Activated CD4-positive, alpha-beta T cell treated with anti-CD3 and anti-CD28 coated beads, Interleukin-2, amount 50 U/mL, for 24 hours (primary cell): ENCODE measurements at regions not wholly inside any gene's neighbourhood (a gene's known extent, or its start where the extent isn't known, plus 50 kb on each side); places are given as distances from the start of the nearest gene placed in this dataset.

Experiments
- DNase-seq, 2 donors: peaks; one replicate each; pipeline ENCODE4 v3.0.0-alpha.2; 2020; ENCODE audit warnings: low read depth in 1 of 2, low spot score in 1 of 2

GRCh38 chr12:77152623-77153193 is 87.3 kb upstream of the E2F7 start:
- no peak for DNase-seq

- DNase-seq: no peak
Measured at GRCh38 chr12:77151030-77151429, 85.7 kb upstream of the E2F7 start.

GRCh38 chr12:77133566-77133965 is 68.2 kb upstream of the E2F7 start:
- DNase-seq: no peak

DNA sequence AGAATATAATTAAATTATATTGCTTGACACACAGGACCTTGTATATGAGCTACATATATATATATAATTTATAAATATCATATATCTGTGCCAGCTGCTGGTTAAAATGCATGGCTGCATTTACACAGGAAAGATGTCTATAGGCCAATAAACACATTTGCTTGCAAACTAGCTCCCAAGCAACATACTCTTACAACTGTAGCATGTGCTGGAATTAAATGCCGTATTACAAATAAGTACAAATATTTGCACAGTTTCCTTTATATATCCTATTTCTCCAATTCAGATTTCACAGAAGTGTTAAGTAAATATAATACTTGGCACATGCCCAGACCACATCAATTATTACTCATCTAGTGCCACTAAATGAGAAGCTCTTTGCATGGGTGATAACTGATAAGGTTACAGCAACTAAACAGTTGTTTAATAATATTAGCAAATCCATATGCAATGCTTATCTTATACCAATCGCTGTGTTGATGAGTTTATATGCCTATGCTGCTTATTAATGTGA is 66.7 kb upstream of the E2F7 start:
- DNase-seq: no peak

- DNase-seq: no peak
Measured at GRCh38 chr12:77130193-77130592, 64.8 kb upstream of the E2F7 start.

- no peak for DNase-seq
Measured at GRCh38 chr12:77124767-77125166, 59.4 kb upstream of the E2F7 start.

GRCh38 chr12:77122661-77123060 is 57.3 kb upstream of the E2F7 start:
- no peak for DNase-seq

DNA sequence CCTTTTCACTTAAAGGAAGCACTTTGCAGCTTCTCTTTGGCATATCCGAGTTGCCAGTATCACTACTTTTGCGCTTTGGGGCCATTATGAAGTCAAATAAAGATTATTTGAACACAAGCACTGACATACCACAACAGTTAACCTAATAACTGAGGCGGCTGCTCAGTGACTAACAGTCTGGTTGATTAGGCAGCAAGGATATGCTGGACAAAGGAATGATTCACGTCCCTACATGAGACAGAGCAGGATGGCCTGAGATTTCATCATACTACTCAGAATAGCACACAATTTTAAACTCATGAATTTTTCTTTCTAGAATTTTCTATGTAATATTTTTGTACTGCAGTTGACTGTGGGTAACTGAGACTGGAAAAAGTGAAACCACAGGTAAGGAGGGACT is 56.9 kb upstream of the E2F7 start:
- no peak for DNase-seq

DNA sequence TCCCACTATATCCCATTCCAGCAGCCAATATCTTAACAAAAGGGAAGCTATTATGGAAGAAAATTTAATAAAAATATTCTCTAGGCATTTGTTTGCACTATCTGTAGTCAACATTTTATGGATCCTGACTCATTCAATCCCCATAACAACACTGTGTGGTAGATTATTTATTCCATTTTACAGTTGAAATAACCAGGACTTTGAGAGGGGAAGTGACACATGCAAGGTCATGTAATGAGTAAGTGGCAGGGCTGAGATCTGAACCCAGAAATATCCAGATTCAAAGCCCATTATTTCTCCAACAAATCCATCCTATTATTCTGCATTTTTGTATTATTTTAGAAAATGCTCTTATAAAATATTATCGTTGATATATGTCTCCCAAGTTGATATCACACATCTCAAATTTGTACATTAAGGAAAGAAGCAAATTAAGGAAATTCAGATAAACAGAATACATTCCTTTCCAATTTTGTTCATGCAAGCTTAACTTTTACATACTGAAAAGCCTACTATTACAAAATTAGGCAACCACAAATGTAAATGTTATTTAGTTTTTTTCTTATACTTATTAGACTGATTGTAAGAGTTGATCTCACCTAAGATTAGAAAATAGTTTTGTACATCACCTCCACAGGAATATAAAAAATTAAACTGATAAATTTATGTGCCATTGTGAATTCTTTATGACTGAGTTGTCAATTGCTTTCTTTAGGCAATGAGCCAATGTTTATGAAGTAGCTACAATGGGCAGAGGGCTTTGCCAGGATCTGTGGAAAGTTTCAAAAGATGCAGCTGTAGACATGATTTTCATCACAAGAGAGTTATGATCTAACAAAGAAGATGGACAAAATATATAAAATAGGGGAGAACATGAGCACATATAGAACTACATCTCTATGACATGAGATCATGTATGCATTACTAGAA is 55.1 kb upstream of the E2F7 start:
- no peak for DNase-seq

- no peak for DNase-seq
Measured at GRCh38 chr12:77118696-77119095, 53.3 kb upstream of the E2F7 start.

- DNase-seq: no peak
Measured at GRCh38 chr12:77116277-77116676, 50.9 kb upstream of the E2F7 start.

GRCh38 chr12:77115471-77115870 is 50.1 kb upstream of the E2F7 start:
- no peak for DNase-seq
